Tongue (tissue), 1 donor: ENCODE measurements at regions not wholly inside any gene's neighbourhood (a gene's known extent, or its start where the extent isn't known, plus 50 kb on each side); places are given as distances from the start of the nearest gene placed in this dataset.

Experiments used
- DNase-seq: peaks from one replicate; pipeline ENCODE4 v3.0.0-alpha.2; 2015

- DNase-seq, result peak; percentile 78
These were observed 99.4 kb upstream of the PGRMC2 start for GRCh38 chr4:128386761-128387599.

- peak; percentile 46 for DNase-seq
These were observed 98.2 kb upstream of the PGRMC2 start for GRCh38 chr4:128385683-128386304.

GRCh38 chr4:128384765-128385598, 97.4 kb upstream of the PGRMC2 start:
- DNase-seq, result no peak

- DNase-seq, result no peak
These were observed 96.5 kb upstream of the PGRMC2 start for GRCh38 chr4:128384091-128384520.

- no peak for DNase-seq
These were observed 94.3 kb upstream of the PGRMC2 start for GRCh38 chr4:128381748-128382559.

- no peak for DNase-seq
These were observed 92.7 kb upstream of the PGRMC2 start for GRCh38 chr4:128380306-128380705.

- DNase-seq, result peak; percentile 31
These were observed 92.2 kb upstream of the PGRMC2 start for GRCh38 chr4:128379860-128380259.

GRCh38 chr4:128378668-128379067, 91.1 kb upstream of the PGRMC2 start:
- DNase-seq, result no peak

GRCh38 chr4:128376958-128377357, 89.3 kb upstream of the PGRMC2 start:
- DNase-seq, result no peak

GRCh38 chr4:128376303-128376702, 88.7 kb upstream of the PGRMC2 start:
- no peak for DNase-seq

- peak; percentile 69 for DNase-seq
These were observed 86.0 kb upstream of the PGRMC2 start for GRCh38 chr4:128373628-128374027.

- no peak for DNase-seq
These were observed 84.3 kb upstream of the PGRMC2 start for GRCh38 chr4:128371876-128372275.

- peak; percentile 53 for DNase-seq
These were observed 83.6 kb upstream of the PGRMC2 start for GRCh38 chr4:128371001-128371777.

- no peak for DNase-seq
These were observed 78.6 kb upstream of the PGRMC2 start for GRCh38 chr4:128366212-128366611.

- DNase-seq, result no peak
These were observed 77.0 kb upstream of the PGRMC2 start for GRCh38 chr4:128364565-128364964.

GRCh38 chr4:128363966-128364365, 76.4 kb upstream of the PGRMC2 start:
- no peak for DNase-seq

GRCh38 chr4:128362760-128363159, 75.1 kb upstream of the PGRMC2 start:
- no peak for DNase-seq

- no peak for DNase-seq
These were observed 71.8 kb upstream of the PGRMC2 start for GRCh38 chr4:128359422-128359821.

GRCh38 chr4:128358913-128359279, 71.3 kb upstream of the PGRMC2 start:
- DNase-seq, result no peak

GRCh38 chr4:128358231-128358912, 70.8 kb upstream of the PGRMC2 start:
- DNase-seq, result peak; percentile 58

- DNase-seq, result no peak
These were observed 69.7 kb upstream of the PGRMC2 start for GRCh38 chr4:128357286-128357685.
